AML-193 (cell line): ENCODE measurements at regions not wholly inside any gene's neighbourhood (a gene's known extent, or its start where the extent isn't known, plus 50 kb on each side); places are given as distances from the start of the nearest gene placed in this dataset.
"Not testable (repeated sequence)": the region's sequence is repeated elsewhere in the genome, so short reads cannot be mapped to it uniquely, and the experiment has no call there.

Source experiments
- DNase-seq, 2 experiments: peaks; one replicate each; lab custom pipeline; 2025; lab: John Stamatoyannopoulos, UW

DNA sequence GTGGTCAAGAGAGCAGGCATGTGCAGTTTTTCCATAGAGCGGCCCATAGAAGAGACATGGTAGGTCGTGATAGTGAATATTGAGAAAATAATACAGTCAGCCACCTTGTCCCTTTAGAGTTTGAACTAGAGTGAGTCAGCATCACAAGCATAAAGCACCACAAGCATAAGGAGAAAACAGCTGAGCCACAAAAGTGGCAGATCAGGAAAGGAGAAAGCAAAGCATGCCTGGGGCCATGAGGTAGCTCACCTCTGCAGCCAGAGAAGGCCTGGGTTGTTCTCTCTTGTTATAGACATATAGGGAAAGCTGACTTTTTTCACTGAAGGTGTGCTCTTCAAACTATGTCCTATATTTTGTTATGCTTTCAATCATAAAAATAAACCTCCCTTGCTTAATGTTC is 879.0 kb downstream of the DSC3 start:
- no peak for DNase-seq

DNA sequence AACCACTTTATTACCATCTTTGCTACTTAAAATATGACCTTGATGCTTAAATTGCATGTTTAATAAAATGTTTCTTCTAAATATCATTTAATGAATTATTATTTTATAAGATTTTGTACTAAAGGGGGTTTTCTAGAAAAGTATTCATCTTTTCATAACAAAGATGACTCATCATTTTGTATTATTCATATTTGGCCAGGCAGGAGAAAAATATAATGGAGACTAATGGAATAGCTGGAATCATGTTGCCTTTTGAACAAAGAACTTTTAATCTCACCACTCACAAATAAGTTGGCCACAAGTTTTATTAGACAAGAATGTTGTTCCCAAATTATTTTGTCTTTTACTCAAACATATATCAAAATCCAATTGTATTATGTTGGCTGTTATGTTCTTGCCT is 882.4 kb downstream of the DSC3 start:
- no peak for DNase-seq

DNA sequence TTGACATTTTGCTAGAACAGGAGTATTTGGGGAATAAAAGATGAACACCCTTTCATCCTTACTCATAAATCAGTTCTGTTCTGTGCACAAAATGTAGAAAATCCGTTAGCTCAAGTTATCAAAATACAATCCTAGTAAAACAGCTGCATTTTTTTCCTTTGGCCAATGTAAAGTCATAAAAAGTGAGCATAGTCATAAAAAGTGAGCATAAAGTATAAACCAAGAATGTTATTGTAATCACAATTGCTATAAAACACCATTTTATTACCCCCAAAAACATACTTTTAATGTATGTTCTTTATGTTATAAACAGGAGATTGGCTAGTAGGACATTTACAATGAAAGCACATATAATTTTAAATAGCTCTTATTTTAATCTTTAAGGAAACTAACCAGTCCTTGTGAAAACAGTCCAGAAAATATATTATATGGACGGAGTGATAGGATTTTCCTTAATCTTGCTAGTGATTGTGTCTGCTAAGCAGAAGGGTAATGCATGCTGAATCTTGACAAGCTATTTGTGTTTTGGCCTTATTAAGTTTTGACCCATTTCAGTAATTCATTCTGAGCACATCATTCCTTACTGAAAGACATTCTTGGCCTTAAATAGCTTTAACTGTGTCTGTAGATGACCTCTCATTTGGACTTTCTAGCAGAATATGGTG is 891.8 kb downstream of the DSC3 start:
- DNase-seq = no peak

DNA sequence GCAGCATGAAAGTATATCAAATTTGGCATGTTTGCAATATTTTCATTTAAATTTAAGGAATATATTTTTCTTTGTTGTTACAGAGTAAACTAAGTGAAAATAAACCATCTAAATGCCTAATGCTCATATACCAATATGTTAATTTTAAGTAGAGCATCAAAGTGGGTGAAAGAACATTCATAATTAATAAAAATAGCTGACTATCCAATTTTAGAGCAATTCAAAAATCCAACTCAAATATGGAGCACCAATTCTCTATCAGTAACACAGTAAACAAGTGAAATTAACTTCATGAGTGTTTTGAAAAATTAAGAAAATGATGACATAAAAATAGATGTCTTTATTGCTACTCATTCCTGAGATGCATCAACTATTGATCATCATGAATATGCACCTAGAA is 893.0 kb downstream of the DSC3 start:
- no peak for DNase-seq

DNA sequence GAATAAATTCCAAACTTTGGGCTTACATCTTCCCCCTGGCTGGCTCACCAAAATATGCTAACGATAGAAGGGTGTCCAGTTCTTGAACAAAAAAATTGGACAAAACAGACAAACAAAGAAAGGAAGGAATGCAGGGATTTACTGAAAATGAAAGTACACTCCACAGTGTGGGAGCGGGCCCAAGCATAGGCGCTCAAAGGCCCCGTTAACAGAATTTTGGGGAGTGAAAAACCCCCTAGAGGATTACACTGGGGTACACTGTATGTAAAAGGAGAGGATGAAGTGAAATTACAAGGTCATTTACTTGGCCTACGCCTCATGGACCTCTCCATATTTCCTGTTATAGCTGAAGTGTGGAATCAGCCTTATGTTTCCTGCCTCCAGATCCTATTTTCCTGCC is 899.7 kb downstream of the DSC3 start:
- DNase-seq = no peak

DNA sequence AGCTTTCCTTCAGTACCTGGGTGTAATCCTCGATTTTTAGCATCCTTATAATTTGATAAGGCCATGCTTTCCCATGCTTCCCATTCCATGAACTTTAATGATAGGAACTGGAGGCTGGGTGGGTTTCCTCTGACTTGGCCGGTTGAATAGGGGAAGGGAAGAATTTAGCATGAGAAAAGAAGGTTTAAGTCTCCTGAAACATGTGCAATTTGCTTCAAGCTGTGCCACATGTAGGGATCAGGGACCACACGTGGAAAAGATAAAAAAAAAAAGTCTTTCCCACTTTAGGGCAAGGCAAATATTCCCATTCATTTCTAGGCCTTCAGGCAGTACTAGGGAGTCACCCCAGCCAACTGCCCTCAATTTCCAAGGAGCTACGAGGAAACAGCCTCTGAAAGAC is 900.3 kb downstream of the DSC3 start:
- DNase-seq = no peak

DNA sequence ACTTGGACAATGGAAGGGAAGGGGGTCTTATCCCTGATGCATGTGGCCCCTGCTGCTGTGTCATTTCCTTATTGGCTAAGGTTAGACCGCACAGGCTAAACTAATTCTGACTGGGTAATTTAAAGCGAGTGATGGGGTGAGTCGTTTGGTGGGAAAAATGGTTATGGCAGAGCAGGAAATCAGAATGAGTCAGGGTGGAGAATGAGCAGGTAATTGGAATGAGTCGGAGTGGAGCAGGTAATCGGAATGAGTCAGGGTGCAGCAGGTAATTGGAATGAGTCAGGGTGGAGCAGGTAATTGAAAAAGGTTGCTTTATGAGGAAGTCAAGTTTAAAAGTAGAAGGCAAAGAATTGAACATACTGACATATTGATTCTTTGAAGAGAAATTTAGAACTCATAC is 901.0 kb downstream of the DSC3 start:
- not testable (repeated sequence) for DNase-seq

DNA sequence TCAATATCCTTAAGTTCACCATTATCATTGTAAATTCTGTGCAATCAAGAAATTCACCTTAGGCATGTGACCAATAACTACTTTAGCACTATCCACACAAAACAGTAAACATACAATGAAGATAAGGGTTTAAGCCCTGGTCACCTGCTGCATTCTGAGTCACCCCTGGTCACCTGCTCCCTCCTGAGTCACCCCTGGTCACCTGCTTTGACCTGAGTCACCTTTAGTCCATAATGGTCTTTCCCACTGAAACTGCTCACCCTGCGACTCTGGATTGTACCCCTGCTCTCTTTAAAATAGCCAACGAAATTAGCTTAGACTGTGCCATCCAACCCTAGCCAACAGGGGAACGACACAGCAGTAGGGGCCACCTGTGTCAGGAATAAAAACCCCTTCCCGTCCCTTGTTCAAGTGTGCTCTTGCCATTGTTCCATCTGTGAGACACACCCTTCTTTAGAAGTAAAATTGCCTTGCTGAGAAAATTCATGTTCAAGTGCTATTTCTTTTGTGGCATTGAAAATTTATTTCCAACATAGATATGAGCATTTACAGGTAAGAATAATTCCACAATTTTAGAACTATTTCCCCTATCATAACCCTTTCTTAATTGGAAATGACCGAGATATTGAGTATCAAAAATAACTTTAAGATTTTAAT is 902.8 kb downstream of the DSC3 start:
- no peak for DNase-seq

DNA sequence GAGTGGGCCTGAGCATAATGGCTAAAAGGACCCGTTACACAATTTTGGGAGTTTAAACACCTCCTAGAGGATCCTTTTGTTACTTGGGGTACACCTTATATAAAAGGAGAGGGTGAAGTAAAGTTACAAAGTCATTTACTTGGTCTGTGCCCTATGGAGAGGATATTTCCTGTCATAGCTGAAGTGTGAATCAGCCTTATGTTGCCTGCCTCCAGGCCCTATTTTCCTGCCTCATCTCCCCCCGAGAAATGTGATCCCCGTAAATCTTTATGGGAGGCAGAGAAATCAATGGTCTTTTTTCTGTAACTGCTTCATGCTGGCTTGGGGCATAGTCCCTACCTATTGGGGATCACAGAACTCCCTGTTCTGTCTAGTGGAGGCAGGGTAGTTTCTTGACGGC is 906.6 kb downstream of the DSC3 start:
- no peak for DNase-seq

DNA sequence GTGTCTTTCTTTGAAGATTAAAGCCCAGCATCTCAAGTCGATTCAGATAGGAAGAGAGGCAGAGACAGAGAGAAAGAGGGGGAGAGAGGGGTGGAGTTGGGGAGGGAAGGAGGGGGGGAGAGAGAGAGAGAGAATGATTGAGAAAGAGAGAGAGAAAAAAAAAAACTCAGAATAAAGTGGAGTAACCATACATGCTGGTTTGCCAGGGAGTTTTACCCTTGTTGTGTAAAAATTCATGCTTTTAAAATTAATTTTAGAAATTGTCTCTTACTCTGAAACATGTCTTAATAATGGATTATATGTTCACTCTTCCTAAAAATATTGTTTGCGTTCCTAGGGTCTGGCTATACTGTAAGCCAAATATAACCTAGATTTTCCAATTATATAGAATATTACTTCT is 908.5 kb downstream of the DSC3 start:
- no peak for DNase-seq

DNA sequence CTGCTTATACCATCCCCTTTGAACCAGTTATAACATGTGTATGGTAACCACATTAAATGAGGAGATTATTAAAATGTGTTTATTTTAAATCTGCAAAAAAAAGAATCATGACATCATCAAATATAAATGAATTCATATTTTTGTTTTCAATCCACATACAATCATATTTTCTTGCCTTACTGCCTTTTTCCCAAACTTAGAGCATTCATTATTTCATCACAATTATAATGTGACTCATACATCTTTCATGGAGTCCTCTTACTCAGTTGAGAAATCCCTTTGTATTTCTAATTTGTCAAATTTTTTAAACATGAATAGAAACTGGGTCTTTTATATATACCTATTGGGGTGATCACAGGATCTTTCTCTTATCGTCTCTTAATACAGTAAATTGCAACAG is 909.6 kb downstream of the DSC3 start:
- DNase-seq = no peak

DNA sequence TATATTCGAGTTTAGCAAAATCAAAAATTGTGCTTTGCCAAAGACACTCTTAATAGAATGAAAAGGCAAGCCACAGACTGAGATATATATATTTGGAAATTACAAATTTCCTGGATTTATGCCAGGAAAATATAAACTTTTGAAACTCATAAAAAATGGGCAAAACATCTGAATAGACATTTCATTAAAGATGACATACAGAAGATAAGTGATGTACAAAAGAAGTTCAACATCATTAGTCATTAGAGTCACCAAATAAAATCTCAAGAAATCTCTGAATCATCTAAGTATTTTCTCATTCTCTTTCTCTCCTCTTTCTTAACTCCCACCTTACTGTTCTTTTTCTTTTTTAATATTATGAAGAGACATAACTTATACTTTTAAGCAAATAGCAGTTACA is 921.1 kb downstream of the DSC3 start:
- DNase-seq = no peak

DNA sequence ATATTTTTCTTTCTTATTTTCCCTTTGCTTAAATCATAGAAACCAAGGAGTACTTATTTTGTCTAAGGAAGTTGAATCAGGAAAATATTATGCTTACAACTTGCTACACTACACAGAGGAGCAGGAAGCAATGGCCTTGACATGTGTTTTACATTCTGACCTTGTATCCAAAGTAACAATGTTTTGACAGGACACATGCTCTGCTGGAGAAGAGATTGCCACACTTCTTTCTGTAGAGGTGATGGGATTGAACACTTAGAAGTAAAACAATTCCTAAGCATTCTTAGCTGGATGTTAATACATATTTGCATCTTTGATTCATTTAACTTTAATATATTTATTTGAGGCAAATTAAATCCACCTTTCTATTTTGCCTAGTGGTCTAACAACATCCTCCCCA is 929.1 kb downstream of the DSC3 start:
- no peak for DNase-seq

DNA sequence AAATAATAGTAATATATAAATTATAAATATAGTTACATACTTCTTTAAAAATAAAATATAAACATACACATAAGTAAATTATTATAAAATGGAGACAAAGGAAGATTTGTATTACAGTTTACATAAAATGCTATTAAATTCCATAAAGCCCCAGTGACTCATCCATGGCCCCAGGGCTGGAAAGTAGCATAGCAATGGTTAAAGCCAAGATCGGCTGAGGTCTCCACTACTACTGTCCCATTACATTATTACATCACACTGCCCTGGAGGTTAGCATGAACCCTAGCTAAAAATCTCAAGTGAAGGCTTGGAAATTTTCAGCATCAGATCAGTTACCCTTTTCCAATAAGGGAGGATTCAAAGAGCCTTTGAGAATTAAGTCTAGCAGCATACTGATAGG is 936.2 kb downstream of the DSC3 start:
- DNase-seq = no peak

DNA sequence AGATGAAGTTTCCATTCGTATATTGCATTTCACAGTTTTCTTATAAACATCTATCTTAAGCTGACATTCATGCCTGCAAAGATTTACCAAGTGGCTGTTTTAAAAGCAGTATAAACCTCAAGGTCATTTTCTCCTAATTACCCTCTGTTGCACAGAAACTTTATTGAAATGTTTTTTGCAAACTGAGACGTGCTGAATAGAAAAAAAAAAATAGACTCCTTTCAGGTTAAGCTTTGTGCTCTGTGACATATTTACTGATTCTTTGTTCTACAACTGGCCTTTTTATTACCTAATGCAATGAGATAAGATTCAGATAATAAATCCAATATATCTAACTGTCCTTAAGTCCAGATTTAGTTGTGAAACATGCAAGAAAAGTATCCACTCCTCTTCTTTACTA is 938.7 kb downstream of the DSC3 start:
- DNase-seq = no peak

DNA sequence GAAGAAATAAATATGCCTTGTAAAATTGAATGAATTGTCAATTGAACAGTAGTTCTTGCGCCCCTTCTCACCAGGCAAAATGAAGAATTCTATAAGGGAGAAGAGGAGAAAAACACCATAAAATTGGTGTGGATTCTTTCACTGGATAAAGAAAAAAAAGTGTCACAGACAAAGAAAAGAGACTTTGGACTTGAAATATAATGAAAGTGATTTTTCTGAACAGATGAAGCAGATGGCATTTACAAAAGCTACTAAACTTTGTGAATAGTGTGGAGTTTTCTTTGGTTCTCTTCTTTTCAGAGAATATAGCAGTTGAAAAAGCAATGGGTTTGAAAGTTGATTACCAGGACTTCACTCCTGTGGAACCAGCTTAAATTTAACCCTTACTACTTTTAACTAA is 945.7 kb downstream of the DSC3 start:
- no peak for DNase-seq

DNA sequence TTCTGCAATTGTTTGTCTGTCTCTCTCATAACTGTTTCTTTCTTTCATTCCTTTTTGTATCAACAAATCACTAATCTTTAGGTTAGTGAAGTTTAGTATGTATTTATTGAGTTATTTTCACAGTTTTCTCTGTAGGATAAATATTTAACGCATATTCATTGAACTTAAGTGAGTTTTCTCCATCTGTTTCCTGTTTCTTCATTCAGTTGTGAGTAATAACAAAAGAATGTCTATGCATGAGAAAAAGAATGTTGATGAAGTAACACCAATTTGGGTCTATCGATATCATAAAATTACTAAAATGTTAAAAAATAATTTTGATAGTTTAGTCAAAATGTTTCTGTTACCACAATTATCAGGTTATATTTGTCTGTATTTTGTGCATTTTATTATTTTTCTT is 948.0 kb downstream of the DSC3 start:
- DNase-seq = no peak

DNA sequence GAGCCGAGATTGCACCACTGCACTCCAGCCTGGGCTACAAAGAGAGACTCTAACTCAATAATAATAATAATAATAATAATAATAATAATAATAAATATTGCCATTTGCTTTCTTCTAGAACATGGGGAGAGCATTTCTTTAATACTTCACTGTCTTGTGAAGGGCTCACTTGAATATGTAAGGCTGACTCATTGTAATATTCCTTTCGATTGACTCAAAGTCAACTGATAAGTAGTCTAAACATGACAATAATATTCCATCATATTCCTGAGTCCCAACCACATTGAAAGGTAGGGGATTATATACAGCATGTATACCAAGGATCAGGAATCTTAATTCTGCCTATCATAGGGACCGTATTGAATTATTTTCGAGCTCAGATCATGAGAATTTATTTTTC is 949.2 kb downstream of the DSC3 start:
- DNase-seq = no peak

DNA sequence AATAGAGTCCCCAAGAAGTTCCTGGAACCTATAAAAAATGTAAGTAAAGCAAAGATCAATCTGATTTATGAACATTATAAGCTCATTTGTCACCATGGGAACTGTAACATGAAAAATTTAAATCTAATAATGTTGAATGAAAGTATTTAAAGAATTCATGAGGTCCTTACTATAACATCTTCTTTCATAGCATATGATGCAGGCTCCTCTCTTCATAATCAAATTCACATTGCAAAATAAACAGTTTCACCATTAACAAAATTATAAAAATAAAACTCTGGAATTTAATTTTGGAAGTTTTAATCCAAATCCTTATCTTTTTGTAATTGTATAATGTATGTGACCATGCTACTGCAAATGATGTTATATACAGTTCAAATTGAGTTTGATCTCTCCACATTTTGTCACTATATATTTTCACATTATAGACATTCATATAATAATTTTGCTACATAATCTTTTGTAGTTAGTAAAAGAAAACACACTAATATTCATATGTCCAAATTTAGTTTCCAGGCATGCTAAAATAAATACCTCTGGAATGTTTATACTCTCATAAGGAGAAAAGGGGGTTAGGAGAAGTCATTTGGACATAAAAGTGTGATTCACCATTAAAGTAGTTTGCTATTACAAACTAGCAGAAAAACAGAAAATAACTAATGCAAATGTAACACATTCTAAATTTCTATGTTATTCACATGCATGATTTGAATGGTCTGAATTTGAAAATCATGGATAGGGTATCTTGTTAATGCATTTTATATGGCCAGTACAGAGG is 954.1 kb downstream of the DSC3 start:
- no peak for DNase-seq

DNA sequence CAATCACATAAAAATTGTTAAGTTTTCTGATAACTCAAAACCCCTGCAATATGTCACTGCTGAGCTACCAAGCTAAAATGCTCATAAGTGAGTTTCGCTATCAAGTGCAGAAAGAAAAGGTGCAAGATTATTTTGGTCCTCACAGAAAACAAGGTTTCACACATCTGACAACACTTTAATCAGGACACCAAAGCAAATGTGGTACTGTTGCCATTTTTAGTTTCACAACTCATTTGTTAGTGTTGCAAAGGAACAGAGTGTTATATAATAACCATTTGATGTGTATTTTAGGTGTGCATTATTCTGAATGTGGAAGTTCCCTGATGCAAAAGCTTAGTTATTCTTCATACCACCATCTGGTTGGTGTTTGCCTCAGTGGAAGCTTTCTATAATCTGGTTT is 956.2 kb downstream of the DSC3 start:
- no peak for DNase-seq

DNA sequence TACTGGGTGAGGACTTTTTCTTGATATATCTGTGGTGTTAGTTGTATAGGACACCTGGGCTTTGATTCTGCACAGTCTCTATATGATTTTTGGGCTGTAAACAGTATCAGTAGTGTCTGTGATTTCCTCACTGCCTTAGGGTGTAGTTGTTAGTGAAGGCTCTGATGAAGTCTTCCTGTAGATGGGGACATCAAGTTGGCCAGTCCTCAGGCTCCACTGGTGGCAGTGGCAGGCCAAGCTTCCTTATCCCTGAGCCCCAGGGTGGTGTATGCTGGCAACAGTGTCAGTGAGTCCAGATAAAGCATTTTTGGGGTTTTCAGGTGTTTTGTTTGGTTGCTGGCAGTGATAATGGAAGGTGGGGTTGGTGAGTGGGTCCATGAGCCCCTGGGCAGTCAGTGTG is 961.4 kb downstream of the DSC3 start:
- no peak for DNase-seq

DNA sequence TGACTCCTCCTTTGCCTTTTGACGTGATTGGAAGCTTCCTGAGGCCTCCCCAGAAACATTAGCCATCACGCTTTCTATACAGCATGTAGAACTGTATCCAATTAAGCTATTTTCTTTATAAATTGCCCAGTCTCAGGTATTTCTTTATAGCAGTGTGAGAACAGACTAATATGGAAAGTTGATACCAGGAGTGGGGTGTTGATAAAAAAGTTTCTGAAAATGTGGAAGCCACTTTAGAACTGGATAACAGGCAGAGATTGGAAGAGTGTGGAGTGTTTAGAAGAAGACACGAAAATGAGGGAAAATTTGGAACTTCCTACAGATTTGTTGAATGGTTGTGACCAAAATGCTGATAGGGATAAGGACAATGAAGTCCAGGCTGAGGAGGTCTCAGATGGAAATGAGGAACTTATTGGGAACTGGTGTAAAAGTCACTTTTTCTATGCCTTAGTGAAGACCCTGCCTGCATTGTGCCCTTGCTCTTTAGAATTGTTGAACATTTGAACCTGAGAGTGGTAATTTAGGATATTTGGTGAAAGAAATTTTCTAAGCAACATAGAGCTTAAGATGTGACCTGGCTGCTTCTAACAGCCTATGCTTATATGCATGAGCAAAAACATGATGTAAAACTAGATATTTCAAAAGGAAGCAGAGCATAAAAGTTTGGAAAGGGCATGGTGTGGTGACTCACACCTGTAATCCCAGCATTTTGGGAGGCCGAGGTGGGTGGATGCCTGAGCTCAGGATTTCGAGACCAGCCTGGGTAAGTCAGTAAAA is 969.7 kb downstream of the DSC3 start:
- DNase-seq = no peak

DNA sequence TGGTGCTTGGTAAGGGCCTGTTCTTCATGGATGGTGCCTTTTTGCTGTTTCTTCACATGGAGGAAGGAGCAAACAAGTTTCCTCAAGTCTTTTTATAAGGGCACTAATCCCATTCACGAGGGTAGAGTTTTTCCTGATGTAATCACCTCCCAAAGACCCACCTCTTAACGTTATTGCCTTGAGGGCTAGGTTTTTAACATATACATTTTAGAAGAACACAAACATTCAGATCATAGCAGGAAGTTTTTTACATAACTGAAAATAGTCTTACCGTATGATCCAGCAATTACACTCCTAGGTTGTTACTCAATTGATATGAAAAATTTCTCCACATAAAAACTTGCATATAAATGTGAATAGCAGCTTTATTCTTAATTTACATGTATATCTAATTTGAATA is 976.3 kb downstream of the DSC3 start:
- DNase-seq = no peak
